ENCODE measurements at regions not wholly inside any gene's neighbourhood (a gene's known extent, or its start where the extent isn't known, plus 50 kb on each side); places are given as distances from the start of the nearest gene placed in this dataset.
"Not testable (repeated sequence)": the region's sequence is repeated elsewhere in the genome, so short reads cannot be mapped to it uniquely, and the experiment has no call there.

- DNase-seq (ENCODE audit: low read depth in 1 of 2, low spot score in 1 of 2), result no peak
Measured at GRCh38 chr9:79056041-79056440, 515.7 kb upstream of the TLE4 start.

- DNase-seq (ENCODE audit: low read depth in 1 of 2, low spot score in 1 of 2), result no peak
Measured at GRCh38 chr9:79057576-79057975, 514.2 kb upstream of the TLE4 start.

- DNase-seq (ENCODE audit: low read depth in 1 of 2, low spot score in 1 of 2), result no peak
Measured at GRCh38 chr9:79060766-79061165, 511.0 kb upstream of the TLE4 start.

- no peak for DNase-seq (ENCODE audit: low read depth in 1 of 2, low spot score in 1 of 2)
Measured at GRCh38 chr9:79061752-79062616, 509.8 kb upstream of the TLE4 start.

GRCh38 chr9:79073201-79073600 lies 498.6 kb upstream of the TLE4 start:
- DNase-seq (ENCODE audit: low read depth in 1 of 2, low spot score in 1 of 2), result no peak

GRCh38 chr9:79080536-79080935 lies 491.2 kb upstream of the TLE4 start:
- DNase-seq (ENCODE audit: low read depth in 1 of 2, low spot score in 1 of 2), result no peak

GRCh38 chr9:79083621-79084020 lies 488.1 kb upstream of the TLE4 start:
- no peak for DNase-seq (ENCODE audit: low read depth in 1 of 2, low spot score in 1 of 2)

- DNase-seq (ENCODE audit: low read depth in 1 of 2, low spot score in 1 of 2), result no peak
Measured at GRCh38 chr9:79087133-79087532, 484.6 kb upstream of the TLE4 start.

- DNase-seq (ENCODE audit: low read depth in 1 of 2, low spot score in 1 of 2), result no peak
Measured at GRCh38 chr9:79089054-79089560, 482.7 kb upstream of the TLE4 start.

- DNase-seq (ENCODE audit: low read depth in 1 of 2, low spot score in 1 of 2), result not testable (repeated sequence)
Measured at GRCh38 chr9:79089851-79090250, 481.9 kb upstream of the TLE4 start.

GRCh38 chr9:79103257-79103656 lies 468.5 kb upstream of the TLE4 start:
- not testable (repeated sequence) for DNase-seq (ENCODE audit: low read depth in 1 of 2, low spot score in 1 of 2)

GRCh38 chr9:79104216-79104615 lies 467.5 kb upstream of the TLE4 start:
- no peak for DNase-seq (ENCODE audit: low read depth in 1 of 2, low spot score in 1 of 2)

- DNase-seq (ENCODE audit: low read depth in 1 of 2, low spot score in 1 of 2), result no peak
Measured at GRCh38 chr9:79104951-79105350, 466.8 kb upstream of the TLE4 start.

- DNase-seq (ENCODE audit: low read depth in 1 of 2, low spot score in 1 of 2), result no peak
Measured at GRCh38 chr9:79107911-79108676, 463.7 kb upstream of the TLE4 start.

GRCh38 chr9:79111653-79112052 lies 460.1 kb upstream of the TLE4 start:
- no peak for DNase-seq (ENCODE audit: low read depth in 1 of 2, low spot score in 1 of 2)

GRCh38 chr9:79115176-79115575 lies 456.6 kb upstream of the TLE4 start:
- DNase-seq (ENCODE audit: low read depth in 1 of 2, low spot score in 1 of 2), result no peak

- DNase-seq (ENCODE audit: low read depth in 1 of 2, low spot score in 1 of 2), result no peak
Measured at GRCh38 chr9:79116041-79116440, 455.7 kb upstream of the TLE4 start.

- no peak for DNase-seq (ENCODE audit: low read depth in 1 of 2, low spot score in 1 of 2)
Measured at GRCh38 chr9:79116709-79117108, 455.1 kb upstream of the TLE4 start.

GRCh38 chr9:79120533-79120932 lies 451.2 kb upstream of the TLE4 start:
- no peak for DNase-seq (ENCODE audit: low read depth in 1 of 2, low spot score in 1 of 2)

- DNase-seq (ENCODE audit: low read depth in 1 of 2, low spot score in 1 of 2), result no peak
Measured at GRCh38 chr9:79120941-79121340, 450.8 kb upstream of the TLE4 start.

GRCh38 chr9:79123415-79123814 lies 448.4 kb upstream of the TLE4 start:
- DNase-seq (ENCODE audit: low read depth in 1 of 2, low spot score in 1 of 2), result no peak

- no peak for DNase-seq (ENCODE audit: low read depth in 1 of 2, low spot score in 1 of 2)
Measured at GRCh38 chr9:79127661-79128060, 444.1 kb upstream of the TLE4 start.

Data from activated CD4-positive, alpha-beta T cell treated with anti-CD3 and anti-CD28 coated beads, Interleukin-2, amount 50 U/mL, for 24 hours (primary cell).